ENCODE measurements at regions not wholly inside any gene's neighbourhood (a gene's known extent, or its start where the extent isn't known, plus 50 kb on each side); places are given as distances from the start of the nearest gene placed in this dataset.

DNA sequence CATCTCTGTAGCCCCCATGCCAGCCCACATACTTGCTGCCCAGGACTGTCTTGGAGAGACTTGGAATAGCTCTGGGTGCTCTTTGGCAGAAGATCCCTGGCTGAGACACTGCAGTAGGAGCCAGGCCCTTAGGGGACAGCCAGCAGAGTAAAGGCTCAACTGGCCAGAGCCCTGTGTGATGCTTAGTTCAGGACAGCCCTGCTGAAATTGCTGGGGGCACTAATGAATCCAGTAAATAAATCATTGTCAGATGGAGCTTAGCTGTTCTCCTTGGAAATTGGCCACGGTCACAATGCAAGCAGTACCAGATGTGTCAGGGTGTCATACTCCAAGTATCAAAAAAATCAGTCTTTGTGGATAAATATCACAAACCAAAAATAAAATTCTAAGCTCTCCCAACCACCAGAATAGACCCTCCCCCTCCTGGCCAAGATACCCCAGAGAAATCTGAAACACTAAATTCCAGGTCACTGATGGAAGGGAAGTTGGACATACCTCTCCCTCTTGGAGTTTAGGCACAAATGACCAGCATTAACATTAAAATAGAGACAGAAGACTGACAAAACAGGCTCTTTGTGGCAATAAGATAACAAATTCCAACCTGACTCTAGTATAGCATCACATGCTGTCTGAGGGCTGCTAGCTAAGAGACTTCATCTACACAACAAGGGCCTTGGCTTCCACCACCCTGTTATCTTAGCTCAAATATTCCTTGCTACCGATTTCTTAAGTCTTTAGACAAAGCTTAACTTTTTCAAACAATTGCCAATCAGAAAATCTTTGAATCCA is 83.2 kb upstream of the DNAH14 start:
- no peak for DNase-seq (ENCODE audit: low read depth, low spot score)

DNA sequence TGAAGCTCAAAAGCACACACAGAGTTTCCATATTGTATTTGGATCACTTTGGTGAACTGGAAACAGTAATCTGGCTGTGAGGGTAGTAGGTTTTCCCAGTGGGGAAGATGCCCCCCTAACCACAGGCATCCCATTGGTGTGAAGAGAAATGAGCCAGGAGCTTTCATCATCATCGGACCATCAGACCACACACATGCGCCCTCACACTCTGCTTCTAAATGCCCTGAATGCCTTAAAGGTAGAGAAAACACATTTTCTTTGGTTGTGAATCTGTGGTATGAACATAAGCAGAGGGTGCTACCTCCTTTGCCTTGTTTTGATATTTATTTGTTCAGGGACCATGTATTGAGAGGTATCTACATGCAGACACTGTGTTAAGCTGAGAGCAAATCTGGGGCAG is 79.0 kb upstream of the DNAH14 start:
- no peak for DNase-seq (ENCODE audit: low read depth, low spot score)

DNA sequence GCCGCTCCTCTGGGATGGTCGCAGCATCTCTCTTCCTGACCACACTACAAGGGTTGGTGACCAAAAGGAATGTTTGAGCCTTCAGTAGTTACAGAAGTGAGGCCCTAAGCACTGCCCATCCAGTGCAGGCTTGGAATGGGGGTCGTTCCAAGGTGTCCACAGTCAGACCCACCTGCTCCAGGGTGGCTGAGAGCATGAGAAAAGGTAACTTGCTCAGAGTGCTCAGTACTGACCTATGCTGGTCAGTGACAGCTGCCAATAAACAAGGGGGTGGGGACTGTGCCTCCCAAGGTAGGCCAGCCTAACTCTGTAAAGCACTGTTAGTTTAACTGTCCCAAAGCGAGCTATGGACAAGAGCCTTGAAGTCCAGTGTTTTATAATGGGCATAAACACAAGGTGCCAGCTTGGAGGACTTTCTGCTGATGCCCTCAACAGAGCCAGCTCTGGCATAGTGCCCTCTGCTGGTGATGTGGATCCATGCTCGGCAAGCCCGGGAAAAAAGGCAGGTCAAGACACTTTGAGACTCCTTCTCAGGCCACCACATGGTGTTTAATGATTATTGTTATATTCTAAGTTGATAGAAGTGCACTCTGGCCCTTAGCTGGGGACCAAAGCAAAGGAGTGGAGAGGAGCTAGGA is 78.1 kb upstream of the DNAH14 start:
- no peak for DNase-seq (ENCODE audit: low read depth, low spot score)

DNA sequence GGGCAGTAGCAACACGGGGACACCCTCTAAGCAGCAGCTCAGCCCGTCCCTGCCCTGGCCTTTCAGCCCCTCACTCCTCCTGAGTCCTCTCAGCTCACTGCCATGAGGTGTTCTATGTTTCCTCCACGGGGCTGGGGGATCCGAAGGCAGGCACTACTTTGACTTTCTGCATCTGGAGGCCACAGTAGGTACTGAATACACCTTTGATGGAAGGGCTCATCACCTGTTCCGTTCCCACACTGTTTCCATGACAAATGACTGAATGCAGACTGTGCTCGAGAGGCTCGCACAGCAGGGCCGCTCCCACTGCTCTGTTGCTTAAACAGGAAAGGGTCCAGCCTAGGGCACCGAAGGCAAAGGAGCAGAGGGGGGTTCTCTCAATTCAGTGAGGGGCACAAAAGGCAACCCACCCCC is 77.6 kb upstream of the DNAH14 start:
- no peak for DNase-seq (ENCODE audit: low read depth, low spot score)

DNA sequence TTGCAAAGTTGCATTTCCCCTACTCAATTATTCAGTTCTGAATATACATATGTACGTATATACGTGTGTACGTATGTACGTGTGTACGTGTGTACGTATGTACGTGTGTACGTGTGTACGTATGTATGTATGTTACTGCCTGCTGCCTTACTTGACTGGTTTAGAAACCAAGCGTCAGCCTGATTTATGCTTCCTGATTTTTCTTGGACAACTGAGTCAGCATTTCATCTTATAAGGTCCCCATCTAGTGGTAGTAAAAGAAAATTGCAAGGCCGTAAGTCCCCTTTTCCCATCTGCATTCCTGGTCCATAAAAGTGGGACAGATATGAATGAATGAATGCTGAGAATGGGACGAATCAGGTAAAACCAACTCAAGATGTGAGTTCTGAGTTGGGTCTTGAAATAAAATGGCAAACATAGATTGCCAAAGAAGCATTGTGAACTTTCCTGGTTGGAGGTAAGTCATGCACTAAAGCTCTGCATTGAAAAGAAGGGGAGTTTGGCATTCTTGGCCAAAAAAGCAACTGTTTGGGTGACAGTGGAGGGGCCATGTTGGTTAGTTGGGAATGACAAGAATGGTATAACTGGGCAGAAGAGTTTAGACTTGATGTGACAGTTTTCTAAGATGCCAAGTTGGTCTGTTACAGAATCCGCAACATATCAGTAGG is 76.4 kb upstream of the DNAH14 start:
- DNase-seq (ENCODE audit: low read depth, low spot score): no peak

DNA sequence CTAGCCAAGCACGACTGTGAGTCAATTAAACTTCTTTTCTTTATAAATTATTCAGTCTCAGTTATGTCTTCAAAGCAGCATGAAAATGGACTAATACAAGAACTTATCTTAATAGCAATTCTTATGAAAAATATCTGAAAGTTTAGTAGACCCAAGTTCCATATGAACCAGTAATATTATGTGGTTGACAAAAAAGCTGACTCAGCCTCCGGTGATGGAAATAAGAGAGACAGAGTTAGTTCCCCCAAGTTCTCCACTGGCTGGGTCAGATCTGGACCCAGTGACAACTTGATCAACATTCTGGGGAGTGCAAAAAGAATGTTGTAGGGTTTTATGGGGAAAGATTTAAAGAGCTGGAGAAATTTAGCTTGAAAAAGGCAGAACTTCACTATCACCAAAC is 72.5 kb upstream of the DNAH14 start:
- no peak for DNase-seq (ENCODE audit: low read depth, low spot score)

DNA sequence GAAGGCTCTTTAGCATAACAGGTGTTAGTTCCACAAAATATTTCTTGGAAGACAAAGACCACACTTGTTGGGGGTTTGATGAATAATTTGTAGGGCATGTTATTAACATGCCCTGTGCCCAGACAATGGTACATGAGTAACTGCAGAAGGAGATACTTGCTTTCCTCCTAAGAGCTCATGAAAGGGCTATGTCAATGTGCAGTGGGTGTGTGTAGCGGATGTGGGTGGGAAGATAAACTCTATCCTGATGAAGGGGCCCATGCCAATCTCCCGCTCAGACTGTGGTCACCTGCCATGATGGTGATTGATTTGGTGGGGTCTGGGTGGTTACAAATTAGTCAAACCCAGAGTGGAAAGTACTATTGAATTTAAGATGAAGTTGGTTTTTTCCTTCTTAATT is 69.8 kb upstream of the DNAH14 start:
- DNase-seq (ENCODE audit: low read depth, low spot score): no peak

DNA sequence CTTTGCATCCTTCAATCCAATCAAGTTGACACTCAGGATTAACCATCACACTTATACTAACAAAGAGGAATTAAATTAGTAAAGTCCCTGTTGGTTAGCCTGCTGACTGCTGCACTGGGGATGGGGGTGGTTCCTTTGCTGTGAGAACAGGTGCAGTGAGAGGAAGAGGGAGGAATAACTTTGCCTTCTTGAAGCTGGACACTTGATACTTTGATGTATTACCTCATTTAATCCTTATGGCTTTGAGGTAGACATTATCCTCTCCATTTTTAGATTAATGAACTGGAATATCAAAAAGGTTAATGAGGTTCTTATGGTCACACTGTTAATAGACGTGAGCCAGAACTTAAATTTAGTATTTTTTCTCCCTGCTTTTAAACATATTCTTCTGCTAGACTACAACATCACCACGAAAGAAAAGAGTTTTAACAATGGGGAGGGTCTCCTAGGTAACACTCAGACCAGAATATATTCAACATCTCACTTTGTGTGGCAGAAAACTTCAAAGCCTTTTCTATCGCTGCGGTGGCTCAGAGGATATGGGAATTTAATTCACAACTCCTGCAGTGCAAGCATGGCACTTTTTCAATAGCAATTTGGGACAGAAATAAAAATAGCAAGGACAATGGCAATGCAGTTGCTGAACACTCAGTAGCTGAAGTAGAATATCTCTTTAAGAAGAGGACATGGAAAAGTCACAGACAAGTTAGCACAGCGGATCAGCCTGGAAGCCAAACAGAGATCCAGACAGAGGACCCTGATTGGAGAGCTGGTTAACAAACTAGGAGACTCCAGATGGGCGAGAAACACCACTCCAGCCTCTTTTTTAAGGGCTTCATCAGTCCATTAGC is 68.8 kb upstream of the DNAH14 start:
- DNase-seq (ENCODE audit: low read depth, low spot score): no peak

DNA sequence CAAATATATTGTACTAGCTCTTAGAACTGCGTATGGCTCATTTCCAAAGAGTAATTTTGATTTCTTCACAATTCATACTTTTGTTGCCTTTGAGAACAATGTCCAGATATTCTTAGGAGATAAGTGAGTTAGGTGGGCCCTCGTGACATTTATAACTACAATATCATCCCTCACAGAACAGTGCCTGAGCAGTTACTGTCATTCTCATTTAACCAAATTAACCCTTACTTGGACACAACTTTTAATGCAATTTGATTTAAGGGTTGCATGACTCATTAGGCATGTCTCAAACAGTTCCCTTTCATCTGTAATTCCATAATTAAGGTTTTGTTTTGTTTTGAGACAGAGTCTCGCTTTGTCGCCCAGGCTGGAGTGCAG is 68.1 kb upstream of the DNAH14 start:
- DNase-seq (ENCODE audit: low read depth, low spot score): no peak

DNA sequence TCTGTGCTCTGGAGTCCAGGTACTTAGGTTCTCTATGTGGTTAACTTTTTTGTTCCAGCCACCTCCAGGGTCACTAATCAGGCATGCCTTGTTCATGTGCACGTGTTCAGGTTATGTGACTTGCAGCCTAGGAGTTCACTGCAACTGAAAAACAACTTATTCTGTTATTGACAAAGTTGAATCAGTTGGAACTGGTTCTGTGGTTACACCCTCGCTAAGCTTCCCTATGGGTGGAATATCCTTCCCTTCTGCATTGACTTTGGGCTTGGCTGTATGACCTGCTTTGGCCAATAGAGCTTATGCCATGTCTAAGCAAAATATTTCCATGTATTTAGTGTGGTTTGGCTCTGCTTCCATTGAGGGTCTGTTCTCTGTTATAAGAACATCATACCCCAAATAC is 66.0 kb upstream of the DNAH14 start:
- no peak for DNase-seq (ENCODE audit: low read depth, low spot score)

DNA sequence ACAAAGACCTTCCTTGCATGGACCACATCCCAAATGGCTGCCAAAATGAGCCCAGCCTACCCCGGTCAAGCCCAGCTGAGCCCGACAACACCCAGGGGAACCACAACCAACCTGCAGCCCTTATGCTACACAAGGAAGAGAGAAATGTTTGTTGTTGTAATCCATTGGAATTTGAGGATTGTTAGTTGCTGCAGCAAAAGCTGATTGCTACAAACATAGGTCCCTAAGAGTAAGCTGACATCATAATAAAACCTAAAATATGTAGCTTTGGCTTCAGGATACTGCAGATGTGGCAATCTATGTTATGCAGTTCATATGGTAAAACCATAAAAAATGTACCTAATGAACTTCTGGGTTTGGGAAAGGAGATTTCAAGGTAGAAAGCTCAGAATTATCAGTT is 65.5 kb upstream of the DNAH14 start:
- no peak for DNase-seq (ENCODE audit: low read depth, low spot score)

DNA sequence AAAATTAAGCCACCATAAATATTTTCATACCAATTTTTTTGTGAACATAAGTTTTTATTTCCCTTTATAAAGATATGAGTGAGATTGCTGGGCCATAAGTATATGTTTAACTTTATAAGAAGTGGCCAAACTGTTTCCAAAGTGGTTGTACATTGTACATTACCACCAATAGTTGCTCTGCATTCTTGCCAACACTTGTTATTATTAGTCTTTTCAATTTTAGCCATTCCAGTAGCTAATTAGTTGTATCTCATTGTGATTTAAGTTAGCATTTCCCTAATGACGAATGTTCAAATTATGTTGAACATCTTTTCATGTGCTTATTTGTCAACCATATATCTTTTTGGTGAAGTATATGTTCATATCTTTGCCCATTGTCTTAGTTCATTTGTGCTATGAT is 64.0 kb upstream of the DNAH14 start:
- no peak for DNase-seq (ENCODE audit: low read depth, low spot score)

DNA sequence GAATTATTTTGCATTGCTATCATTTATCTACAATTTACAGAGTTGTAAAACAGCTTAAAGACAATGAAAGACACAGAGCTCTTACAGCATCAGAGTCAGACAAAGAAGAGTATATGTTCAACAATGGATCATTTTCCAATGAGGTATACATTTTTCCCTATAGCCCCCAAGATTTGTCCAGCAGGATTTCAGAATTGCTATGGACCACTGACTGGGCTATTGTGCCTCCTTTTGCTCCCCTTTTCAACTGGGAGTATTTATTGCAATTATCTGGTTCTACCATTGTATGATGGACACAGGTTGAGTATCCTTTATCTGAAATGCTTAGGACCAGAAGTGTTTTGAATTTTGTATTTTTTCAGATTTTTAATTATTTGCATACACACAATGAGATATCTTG is 62.5 kb upstream of the DNAH14 start:
- no peak for DNase-seq (ENCODE audit: low read depth, low spot score)

DNA sequence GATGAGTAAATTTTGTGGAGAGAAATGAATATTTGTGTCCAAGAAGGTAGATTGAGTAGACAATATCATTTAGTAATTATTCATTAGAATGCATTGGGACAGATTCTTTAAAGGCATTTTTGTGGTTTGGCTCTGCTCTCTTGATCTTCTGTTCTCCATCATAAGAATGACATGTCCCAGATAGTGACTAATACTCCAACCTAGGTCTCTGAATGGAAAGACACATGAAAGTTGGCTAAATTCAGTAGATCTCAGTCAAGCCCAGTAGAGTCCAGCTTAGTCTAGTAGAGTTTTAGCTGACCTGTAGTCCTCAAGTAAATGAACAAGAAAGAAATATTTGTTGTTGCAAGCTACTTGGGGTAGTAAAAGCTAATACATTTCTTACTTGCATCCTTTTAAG is 61.8 kb upstream of the DNAH14 start:
- DNase-seq (ENCODE audit: low read depth, low spot score): no peak

DNA sequence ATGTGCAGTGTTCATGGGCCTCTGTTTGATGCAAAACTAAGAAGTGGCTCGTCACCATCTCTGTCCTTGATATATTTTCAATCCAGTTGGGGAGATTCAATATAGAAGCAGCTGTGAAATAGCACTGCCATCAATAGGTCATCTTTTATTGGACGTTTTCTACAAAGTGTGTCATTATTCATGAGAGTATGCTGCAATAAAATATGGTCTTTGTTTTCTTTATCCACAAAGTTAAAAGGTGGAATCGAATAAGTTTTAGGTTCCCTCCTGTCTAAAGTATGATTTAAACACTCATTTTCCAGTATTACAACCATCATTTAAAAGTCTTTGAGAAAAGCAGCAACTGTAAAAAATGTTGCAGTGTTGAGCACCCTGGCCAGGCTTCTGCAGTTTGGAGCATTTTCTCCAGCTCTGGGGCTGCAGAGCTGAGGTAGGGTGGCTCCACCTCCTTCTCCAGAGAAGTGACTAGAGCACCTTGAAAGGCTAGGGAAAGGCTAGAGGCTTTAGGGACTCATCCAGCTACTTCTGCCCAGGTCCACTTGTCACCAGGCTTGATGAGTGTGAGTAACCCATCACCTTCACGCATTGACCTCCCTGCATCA is 56.5 kb upstream of the DNAH14 start:
- no peak for DNase-seq (ENCODE audit: low read depth, low spot score)

DNA sequence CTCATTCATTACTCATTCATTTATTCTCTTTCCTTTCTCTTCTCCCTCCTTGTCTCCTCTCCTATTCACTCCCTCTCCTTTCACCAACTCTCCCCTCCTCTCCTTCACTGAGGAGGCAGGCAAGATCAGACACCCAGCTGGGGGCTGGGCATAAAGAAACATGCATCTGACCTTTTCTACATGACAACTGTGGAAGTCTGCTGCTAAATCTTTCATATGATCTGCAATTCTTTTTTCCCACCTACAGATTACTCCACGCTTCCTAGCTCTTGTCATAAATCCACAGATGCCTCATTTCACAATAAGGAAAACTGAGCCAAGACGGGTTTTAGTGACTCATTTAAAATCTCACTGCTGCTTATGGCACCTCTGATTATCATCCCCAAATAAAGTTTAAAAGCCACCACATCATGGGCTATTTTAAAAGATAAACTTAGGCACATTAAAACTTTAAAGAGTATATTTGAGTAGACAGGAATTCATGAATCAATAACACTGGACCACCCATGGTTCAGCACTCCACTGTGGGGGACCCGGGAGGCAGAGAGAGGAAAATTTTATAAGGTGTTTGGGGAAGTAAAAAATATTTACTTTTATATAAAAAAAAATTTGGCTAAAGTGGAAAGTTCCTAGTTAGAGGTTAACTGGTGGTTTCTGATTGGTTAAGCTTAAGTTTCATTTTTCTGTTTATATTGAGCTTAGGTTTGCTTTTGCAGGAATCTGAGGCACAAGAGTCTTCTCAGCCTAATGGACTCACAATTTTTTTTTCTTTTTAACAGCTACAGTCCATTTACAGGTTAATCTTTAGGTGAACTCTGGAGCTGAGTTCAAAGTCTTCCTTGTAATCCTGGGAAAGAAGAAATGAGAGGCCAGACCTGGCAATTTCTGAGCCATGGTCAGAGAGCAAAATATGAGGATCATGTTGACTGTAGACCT is 55.8 kb upstream of the DNAH14 start:
- DNase-seq (ENCODE audit: low read depth, low spot score): no peak

DNA sequence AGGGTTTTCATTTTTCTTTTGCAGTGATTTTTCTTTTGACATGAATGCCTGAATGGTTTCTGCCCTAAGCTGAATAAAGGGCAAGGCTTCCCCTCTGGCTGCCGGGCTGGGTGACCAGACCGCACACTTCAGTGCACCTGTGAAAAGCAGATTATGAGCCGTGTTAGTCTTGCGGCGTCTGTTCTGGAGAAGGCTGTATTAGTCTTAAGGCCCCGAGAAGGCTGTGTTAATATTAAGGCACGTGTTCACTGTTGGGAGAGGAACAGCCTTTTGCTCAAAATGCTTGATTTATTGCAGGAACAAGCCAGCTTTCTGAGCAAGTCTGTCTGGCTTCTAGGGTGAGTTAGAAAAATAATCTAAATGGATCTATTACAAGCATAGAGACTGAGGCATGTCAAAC is 54.7 kb upstream of the DNAH14 start:
- DNase-seq (ENCODE audit: low read depth, low spot score): no peak

DNA sequence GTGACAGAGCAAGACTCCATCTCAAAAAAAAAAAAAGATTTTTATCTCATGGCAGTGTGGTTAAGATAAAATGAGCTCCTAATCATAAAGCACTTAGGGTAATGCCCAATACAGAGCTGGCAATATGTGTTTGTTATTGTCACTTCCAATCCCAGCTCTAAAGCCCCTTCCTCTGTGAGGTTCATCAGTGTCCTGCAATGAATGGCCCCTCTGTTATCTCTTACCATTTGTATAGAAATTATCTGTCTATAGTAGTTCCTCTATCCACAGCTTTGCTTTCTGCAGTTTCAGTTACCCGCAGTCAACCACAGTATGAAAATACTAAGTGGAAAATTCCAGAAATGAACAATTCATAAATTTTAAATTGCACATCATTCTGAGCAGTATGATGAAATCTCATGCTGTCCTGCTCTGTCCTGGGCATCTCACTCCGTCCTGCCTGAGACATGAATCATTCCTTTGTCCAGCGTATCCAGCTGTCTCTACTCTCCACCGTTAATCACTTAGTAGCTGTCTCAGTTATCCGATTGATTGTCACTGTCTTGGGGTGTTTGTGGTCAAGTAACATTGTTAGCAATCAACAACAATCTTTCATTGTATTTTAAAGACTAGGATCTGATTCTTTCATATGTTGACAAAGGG is 50.2 kb upstream of the DNAH14 start:
- DNase-seq (ENCODE audit: low read depth, low spot score): no peak

Measured in iPS DF 19.7 (cell line).